DND-41 (cell line): ENCODE measurements at regions not wholly inside any gene's neighbourhood (a gene's known extent, or its start where the extent isn't known, plus 50 kb on each side); places are given as distances from the start of the nearest gene placed in this dataset.
"Not testable (repeated sequence)": the region's sequence is repeated elsewhere in the genome, so short reads cannot be mapped to it uniquely, and the experiment has no call there.

Source experiments
- ATAC-seq: fragments of 200-7000 bp; cut with Tn5 transposase; 3 replicates; pipeline ENCODE4 v1.9.1; 2021; ENCODE audit warnings: low read depth; ENCODE audit not compliant: insufficient read depth
- DNase-seq: peaks from one replicate; pipeline ENCODE4 v3.0.0-alpha.2; 2020
- H2AFZ ChIP-seq: 2 replicates; pipeline ENCODE4 v1.6.0; 2012; ENCODE audit warnings: low read depth, low read length
- H3K27ac ChIP-seq: 2 replicates; pipeline ENCODE4 v1.5.1; 2012; ENCODE audit warnings: low read length, inconsistent platforms
- H3K27me3 ChIP-seq: fragments of 200-600 bp; sonication (generic); 2 replicates; pipeline ENCODE4 v1.6.0; 2012; ENCODE audit warnings: low read length, mild to moderate bottlenecking, inconsistent platforms; ENCODE audit not compliant: insufficient read depth, poor library complexity
- H3K36me3 ChIP-seq: 2 replicates; pipeline ENCODE4 v1.5.1; 2012; ENCODE audit warnings: low read length, inconsistent platforms; ENCODE audit not compliant: insufficient read depth
- H3K4me1 ChIP-seq: 2 replicates; pipeline ENCODE4 v1.5.1; 2012; ENCODE audit warnings: mild to moderate bottlenecking, low read length; ENCODE audit not compliant: insufficient read depth
- H3K4me2 ChIP-seq: 2 replicates; pipeline ENCODE4 v1.6.0; 2012; ENCODE audit warnings: mild to moderate bottlenecking, moderate library complexity, low read length, inconsistent platforms; ENCODE audit not compliant: insufficient read depth
- H3K4me3 ChIP-seq, 2 experiments: fragments of 200-600 bp in 1 of 2; shearing (Covaris generic) in 1 of 2; 2 replicates each; pipeline ENCODE4 v1.5.1; 2012 to 2016; ENCODE audit warnings: inconsistent platforms in 2 of 2, low read length in 2 of 2, mild to moderate bottlenecking in 2 of 2, low read depth in 1 of 2, moderate library complexity in 1 of 2
- H3K79me2 ChIP-seq: 2 replicates; pipeline ENCODE4 v1.6.0; 2012; ENCODE audit warnings: low read length, inconsistent platforms; ENCODE audit not compliant: insufficient read depth
- H3K9ac ChIP-seq: 2 replicates; pipeline ENCODE4 v1.6.0; 2012; ENCODE audit warnings: low read depth, mild to moderate bottlenecking, inconsistent platforms, low read length, moderate library complexity
- H3K9me3 ChIP-seq: 2 replicates; pipeline ENCODE4 v1.5.1; 2012; ENCODE audit warnings: low read length, moderate library complexity, mild to moderate bottlenecking, inconsistent platforms; ENCODE audit not compliant: insufficient read depth, severe bottlenecking
- H4K20me1 ChIP-seq: 2 replicates; pipeline ENCODE4 v1.6.0; 2012; ENCODE audit warnings: low read length; ENCODE audit not compliant: insufficient read depth
- EZH2 ChIP-seq: IDR thresholded peaks from 3 replicates; pipeline ENCODE4 v1.6.1; 2012; ENCODE audit warnings: borderline replicate concordance, low read depth, mild to moderate bottlenecking, moderate library complexity, low read length, inconsistent platforms; ENCODE audit not compliant: severe bottlenecking
- TF ChIP-seq, protein P1 (sequence below): IDR thresholded peaks from 2 replicates; pipeline ENCODE4 v1.5.1; 2012; ENCODE audit warnings: borderline replicate concordance, low read length, moderate library complexity, mild to moderate bottlenecking; ENCODE audit not compliant: poor library complexity, severe bottlenecking; ENCODE audit errors: extremely low read depth

DNA sequence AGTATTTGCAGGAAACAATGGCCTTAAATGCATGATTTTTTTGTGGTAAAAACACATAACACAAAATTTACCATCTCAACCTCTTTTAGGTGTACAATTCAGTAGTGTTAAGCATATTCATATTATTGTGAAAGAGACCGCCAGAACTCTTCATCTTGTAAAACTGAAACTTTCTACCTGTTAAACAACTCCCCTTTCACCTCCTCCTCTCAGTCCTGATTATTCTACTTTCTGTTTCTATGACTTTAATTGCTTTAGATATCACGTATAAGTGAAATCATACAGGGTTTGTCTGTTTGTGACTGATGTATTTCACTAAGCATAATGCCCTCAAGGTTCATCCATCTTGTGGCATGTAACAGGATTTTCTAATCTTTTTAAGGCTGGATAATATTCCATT is 353.4 kb downstream of the ADAMTS20 start:
- no peak for TF ChIP-seq EZH2
- TF ChIP-seq, protein P1, sequence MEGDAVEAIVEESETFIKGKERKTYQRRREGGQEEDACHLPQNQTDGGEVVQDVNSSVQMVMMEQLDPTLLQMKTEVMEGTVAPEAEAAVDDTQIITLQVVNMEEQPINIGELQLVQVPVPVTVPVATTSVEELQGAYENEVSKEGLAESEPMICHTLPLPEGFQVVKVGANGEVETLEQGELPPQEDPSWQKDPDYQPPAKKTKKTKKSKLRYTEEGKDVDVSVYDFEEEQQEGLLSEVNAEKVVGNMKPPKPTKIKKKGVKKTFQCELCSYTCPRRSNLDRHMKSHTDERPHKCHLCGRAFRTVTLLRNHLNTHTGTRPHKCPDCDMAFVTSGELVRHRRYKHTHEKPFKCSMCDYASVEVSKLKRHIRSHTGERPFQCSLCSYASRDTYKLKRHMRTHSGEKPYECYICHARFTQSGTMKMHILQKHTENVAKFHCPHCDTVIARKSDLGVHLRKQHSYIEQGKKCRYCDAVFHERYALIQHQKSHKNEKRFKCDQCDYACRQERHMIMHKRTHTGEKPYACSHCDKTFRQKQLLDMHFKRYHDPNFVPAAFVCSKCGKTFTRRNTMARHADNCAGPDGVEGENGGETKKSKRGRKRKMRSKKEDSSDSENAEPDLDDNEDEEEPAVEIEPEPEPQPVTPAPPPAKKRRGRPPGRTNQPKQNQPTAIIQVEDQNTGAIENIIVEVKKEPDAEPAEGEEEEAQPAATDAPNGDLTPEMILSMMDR, result no peak
- no peaks in the 10 kb centered on the region for H3K79me2 ChIP-seq
- H3K4me1 ChIP-seq, result no peaks in the 10 kb centered on the region
- ATAC-seq (no peak), DNase-seq (no peak)
- H3K27me3 ChIP-seq, result no peaks in the 10 kb centered on the region
- H3K4me2 ChIP-seq, result no peak overlapping the region
- no peaks in the 10 kb centered on the region for H4K20me1 ChIP-seq
- no peaks in the 10 kb centered on the region for H3K36me3 ChIP-seq
- no peak overlapping the region for H3K4me3 ChIP-seq
- H2AFZ ChIP-seq, result no peak overlapping the region
- no peak overlapping the region for H3K9ac ChIP-seq
- no peaks in the 10 kb centered on the region for H3K9me3 ChIP-seq
- no peak overlapping the region for H3K27ac ChIP-seq

DNA sequence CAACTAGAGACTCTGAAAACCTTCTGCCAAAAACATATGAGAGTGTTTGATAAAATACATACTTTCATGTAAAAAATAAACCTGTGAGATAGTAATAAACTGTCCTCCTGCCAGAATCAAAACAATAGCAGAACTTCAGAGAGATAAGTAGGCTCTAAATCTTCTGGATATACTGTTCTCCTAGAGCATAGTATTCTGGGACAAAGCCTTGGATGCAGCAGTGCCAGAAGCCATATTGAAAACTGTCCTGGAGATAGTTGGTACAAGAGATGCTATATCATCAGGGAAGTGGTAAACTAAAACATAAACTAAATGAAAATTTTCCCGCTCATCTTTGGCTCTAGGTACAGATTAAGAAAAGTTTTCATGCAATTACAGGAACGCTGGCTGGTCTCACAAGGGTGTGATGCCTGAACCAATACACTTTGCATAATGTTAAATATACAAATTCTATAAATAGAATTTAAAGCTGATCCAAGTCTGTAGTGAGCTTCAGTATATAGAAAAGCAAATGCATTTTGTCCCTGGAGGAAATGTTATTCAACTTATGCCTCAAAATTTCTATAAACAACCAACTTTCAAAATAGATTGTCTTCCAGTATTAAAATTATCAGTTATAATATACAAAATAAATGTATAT is 355.6 kb downstream of the ADAMTS20 start:
- no peak overlapping the region for H3K4me3 ChIP-seq
- DNase-seq, result no peak
- H3K36me3 ChIP-seq, result no peaks in the 10 kb centered on the region
- no peak overlapping the region for H3K9ac ChIP-seq
- H2AFZ ChIP-seq, result no peak overlapping the region
- no peak overlapping the region for H3K27ac ChIP-seq
- no peaks in the 10 kb centered on the region for H3K4me1 ChIP-seq
- H3K27me3 ChIP-seq, result no peaks in the 10 kb centered on the region
- H3K9me3 ChIP-seq, result no peaks in the 10 kb centered on the region
- ATAC-seq, result no peak
- no peaks in the 10 kb centered on the region for H4K20me1 ChIP-seq
- TF ChIP-seq, protein P1, result no peak
- TF ChIP-seq EZH2, result no peak
- no peak overlapping the region for H3K4me2 ChIP-seq
- no peaks in the 10 kb centered on the region for H3K79me2 ChIP-seq

DNA sequence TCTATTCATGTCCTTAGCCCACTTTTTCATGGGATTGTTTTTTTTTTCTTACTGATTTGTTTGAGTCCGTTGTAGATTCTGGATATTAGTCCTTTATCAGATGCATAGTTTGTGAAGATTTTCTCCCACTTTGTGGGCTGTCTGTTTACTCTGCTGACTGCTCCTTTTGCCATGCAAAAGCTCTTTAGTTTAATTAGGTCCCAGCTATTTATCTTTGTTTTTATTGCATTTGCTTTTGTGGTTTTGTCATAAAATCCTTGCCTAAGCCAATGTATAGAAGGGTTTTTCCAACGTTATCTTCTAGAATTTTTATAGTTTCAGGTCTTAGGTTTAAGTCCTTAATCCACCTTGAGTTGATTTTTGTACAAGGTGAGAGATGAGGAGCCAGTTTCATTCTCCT is 358.9 kb downstream of the ADAMTS20 start:
- H4K20me1 ChIP-seq, H3K4me2 ChIP-seq, H3K79me2 ChIP-seq, DNase-seq, H3K27me3 ChIP-seq, H3K9ac ChIP-seq, H3K4me1 ChIP-seq, H3K4me3 ChIP-seq, H3K27ac ChIP-seq, H3K9me3 ChIP-seq, ATAC-seq, H3K36me3 ChIP-seq, H2AFZ ChIP-seq: not testable (repeated sequence)

GRCh38 chr12:43192442-43192841 is 359.6 kb downstream of the ADAMTS20 start:
- H3K4me1 ChIP-seq, H3K79me2 ChIP-seq, H3K27me3 ChIP-seq, H3K9ac ChIP-seq, H3K36me3 ChIP-seq, H3K4me2 ChIP-seq, H3K4me3 ChIP-seq, H3K9me3 ChIP-seq, H4K20me1 ChIP-seq, DNase-seq, H2AFZ ChIP-seq, ATAC-seq, H3K27ac ChIP-seq: not testable (repeated sequence)
